GM18868 (cell line): ENCODE measurements at regions not wholly inside any gene's neighbourhood (a gene's known extent, or its start where the extent isn't known, plus 50 kb on each side); places are given as distances from the start of the nearest gene placed in this dataset.

Source experiments
- ATAC-seq: cut with Tn5 transposase; IDR thresholded peaks from one replicate; pipeline ENCODE4 v1.9.1; 2021; ENCODE audit warnings: mild to moderate bottlenecking, moderate library complexity; ENCODE audit not compliant: unreplicated experiment

DNA sequence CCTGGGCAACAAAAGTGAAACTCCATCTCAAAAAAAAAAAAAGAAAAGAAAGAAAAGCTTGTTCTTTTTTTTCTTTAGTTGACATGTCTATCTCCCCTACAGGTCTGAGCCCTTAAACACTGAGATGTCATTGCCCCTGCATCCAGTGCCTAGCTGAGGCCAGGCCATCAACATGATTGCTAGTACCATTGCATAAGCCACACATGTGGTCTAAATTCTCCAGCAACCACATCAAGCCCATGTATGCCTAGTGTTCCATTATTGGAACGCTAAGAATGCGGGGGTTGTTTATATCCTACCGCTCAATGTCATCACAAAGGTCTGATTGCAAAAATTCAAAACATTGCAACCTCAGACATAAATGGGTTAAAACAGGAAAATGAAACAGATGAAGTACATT, 62.7 kb downstream of the NPTX2 start:
- no peak for ATAC-seq

DNA sequence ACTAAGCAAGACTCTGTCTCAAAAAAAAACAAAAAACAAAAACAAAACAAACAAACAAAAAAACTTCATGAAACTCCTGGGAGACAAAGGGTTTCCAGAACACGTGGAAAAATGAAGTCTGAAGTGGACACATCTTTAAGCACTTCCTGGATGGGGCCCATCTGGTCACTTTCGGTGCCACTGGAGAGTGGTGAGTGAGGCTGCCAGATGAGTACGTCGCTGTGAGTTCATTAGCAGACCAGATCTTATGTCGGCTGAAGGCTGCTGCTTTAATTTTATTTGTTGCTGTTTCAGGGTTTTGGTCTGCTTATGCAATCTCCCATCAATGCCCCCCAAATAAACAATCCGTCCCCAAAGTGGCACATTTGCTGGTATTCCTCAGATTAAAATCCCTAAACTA, 64.4 kb downstream of the NPTX2 start:
- no peak for ATAC-seq

DNA sequence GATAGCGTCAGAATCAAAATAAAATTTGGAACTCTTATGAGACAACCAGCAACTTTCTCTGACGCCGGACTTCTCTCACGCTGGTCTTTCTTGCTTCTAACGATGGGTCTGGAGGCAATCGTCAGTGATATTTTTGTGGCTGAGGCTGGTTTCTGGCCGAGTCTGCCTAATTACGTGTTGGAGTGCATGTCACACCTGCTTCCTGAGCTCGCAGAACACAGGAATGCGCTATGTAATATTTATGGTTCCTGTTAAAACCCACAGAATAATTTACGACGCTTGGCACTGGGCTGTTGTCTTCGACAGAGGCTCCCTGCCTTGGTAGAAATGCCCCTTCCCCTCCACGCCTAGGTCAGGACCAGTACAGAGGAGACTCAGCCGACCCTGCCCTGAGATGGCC, 64.9 kb downstream of the NPTX2 start:
- ATAC-seq, result no peak

DNA sequence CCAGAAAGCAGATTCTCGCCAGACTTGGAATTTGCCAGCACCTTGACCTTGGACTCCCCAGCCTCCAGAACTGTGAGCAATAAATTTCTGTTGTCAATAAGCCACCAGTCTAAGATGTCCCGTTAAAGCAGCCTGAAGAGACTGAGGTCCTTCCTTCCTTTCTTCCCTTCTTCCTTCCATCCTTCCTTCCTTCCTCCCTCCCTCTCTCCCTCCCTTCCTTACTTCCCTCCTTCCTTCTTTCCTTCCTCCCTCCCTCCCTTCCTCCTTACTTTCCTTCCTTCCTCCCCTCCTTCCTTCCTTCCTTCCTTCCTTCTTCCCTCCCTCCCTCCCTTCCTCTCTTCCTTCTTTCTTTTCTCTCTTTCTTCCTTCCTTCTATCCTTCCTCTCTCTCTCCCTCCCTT, 66.4 kb downstream of the NPTX2 start:
- no peak for ATAC-seq

DNA sequence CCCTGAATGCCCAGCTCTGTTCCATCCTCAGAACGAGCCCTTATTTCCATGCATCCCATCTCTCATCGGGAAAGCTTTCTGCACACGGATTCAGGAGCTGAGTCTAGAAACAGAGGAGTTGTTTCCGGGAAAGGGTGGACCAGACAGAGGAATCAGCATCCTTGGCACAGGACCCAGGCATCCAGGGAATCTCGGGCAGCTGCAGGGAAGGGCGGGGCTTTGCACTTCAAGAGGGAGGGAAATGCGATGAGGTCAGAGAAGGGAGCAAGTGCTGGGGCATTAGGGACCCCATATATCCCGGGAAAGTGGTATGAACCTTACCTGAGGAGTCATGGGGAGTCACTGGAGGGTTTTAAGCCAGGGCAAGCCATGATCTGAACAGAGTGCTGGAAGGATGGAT, 68.5 kb downstream of the NPTX2 start:
- ATAC-seq, result no peak

DNA sequence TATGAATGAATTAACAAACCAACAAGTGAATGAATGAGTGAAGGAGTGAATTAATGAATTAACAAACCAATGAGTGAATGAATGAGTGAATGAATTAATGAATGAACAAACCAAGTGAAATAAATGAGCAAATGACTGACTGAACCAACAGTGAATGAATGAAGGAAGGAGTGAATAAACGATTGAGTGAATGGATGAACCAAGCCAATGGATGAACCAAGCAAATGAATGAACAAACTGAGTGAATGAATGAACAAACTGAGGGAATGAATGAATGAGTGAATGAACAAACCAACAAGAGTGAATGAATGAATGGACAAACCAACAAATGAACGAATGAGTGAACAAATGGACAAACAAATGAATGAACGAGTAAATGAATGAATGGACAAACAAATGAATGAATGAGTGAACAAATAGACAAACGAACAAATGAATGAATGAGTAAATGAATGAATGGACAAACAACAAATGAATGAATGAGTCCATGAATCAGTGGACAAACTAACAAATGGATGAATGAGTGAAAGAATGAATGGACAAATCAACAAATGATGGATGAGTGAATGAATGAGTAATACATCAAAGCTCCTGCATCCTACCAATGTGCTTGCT, 69.5 kb downstream of the NPTX2 start:
- no peak for ATAC-seq

DNA sequence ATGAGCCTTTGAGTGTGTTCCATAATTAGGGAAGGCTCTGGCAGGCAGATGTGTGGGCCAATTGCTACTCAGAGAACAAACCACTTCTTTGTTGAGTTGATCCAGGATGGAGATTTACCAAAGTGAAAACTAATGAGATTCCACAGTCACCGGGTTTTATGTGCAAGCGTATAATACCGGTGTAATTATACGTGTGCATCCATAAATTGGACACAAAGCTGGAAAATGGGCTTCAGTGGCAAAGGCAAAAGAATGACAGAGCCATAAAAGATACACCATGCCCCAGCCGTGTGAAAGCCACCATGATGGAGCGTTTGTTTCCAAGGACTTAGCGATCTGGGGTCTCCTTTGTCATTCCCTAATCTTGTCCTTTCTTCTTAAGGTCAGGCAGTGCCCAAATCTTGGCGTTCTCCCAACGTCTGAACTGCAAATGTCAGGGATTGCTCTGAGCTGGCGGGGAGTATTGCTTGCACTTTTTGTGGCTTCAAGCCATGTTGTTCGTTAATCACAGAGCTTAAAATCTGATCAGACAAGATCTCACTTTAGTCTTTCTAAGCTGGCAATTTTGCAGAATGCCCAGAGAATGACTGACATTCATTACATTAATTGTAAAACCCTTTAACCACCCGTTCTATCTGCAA, 70.1 kb downstream of the NPTX2 start:
- no peak for ATAC-seq

DNA sequence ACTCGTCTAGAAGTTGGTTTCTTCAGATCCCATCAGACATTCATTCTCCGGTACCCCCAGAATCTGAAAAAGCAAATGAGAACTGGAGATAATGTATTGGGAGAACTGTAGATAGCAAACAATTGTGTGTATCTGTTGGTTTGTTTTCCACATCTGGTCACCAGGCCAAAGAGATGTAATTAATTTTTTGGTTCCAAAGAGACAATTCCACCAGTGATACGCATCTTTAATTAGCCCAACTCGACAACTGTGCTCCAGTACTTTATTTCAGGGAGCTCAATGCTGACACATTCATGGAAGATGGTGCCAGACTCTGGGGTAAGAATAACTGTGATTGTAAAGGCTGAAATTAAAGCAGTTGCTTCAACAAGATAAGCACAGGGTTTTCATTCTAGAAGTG, 74.5 kb downstream of the NPTX2 start:
- no peak for ATAC-seq

DNA sequence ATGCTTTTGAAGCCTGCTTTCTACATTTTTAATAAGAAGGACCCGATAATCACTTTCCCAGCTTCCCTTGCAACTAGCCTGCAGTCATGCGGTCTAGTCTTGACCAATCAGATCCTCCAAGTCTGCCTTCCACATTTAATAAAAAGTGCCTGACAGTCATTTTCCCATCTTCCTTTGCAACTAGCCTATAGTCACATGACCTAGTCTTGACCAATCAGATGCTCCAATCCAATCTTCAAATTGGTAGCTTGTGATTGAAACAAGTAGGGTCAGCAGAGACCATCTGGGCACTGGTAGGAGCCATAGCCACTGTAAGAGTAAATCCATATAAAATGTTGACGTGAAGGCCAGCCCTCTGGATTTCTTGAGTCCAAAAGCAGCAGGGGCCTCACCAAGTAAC, 80.0 kb downstream of the NPTX2 start:
- ATAC-seq, result no peak

DNA sequence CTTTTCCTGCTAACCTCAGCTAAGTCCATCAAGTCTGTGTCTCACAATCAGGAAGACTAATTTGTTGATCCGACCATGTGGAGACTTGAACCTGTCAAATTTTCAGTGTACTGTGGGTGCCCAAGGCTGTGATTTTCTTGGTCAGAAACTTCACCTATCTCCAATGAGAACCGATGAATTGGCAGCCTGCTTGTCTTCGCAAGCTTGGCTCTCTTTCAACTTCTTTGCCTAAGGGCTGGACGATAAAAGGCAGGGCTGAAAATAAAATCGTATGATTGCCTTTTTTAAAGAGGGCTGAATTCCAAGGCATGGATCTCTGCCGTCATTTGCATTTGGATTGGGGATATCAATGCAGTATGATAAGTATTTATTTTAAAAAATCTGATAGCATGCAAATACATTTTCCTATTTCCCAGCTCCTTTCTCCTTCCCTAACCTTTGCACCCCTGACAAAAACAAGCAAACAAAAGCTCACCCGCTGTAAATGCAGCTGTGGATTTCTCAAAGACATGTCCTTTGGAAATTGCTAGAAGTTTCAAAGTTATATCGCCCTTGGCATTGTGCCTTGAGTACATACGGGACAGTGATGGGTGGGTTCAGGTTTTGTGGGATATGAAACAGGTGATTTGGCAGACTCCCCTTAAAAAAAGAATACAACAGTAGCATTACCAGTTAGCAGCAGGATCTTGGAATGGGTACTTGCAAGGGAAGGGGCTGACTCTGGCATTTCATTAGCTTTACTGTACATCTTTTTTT, 80.6 kb downstream of the NPTX2 start:
- ATAC-seq, result no peak

DNA sequence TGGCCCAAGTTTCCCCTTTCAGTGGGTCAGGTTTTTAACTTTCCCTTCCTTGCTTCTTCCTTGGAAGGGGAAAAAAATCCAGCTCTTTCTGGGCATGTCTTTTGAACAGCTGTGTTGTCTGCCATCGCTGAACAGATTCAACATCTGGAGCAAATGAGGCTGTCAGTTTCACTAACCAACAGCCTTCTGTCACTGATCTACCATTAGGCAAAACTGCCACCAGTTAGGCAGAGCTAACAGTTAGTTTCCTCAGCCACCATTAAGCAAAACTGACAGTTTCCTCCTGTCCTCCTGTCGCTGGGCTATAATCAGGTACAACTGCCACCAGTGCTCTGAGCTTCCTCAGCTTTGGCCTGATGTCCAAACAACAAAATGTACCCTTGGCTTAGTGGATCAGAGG, 81.9 kb downstream of the NPTX2 start:
- ATAC-seq, result no peak

DNA sequence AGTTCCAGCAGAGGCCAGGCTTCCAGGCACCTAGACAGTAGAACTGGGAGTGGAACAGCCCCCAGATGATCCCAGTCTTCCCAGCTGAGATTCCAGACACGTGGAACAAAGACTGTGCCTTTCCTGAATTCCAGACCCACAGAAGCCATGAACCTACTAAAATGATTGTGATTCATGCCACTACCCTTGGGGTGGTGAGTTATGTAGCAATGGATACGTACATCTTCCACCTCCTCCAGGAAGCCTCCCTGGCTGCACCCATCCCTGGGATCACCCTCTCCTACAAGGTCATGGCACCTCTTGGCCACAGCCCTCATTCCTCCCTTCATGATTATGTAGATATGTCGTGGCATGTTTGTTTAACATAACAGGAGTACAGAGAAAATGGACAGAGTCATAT, 83.4 kb downstream of the NPTX2 start:
- no peak for ATAC-seq

DNA sequence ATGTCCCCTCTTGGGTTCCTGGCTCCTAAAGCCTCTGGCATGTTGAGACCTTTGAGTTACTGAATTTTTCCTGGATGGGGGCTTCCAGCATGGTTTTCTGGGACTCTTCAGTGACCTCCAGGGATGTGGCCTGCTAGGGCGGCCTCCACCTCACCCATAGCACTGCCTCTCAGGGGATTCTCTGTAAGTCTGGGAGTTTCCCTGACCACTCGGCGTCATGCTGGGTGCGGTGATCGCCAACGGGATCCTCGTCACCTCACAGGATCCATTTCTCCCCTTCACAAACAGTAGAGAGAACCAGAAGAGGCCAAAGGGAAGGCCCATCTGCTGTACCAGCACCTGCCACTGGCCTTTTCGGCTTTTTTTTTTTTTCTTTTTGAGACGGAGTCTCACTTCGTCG, 84.3 kb downstream of the NPTX2 start:
- ATAC-seq, result no peak

DNA sequence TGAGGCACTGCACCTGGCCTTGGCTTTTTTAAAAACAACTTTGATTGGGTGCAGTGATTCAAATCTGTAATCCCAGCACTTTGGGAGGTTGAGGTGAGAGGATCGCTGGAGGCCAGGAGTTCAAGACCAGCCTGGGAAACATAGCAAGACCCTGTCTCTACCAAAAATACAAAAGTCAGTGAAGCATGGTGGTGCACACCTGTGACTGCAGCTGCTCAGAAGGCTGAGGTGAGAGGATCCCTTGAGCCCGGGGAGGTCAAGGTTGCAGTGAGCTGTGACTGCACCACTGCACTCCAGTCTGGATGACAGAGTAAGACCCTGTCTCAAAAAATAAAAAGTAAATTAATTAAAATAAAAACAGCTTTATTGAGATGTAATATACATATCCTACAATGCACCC, 84.9 kb downstream of the NPTX2 start:
- no peak for ATAC-seq

DNA sequence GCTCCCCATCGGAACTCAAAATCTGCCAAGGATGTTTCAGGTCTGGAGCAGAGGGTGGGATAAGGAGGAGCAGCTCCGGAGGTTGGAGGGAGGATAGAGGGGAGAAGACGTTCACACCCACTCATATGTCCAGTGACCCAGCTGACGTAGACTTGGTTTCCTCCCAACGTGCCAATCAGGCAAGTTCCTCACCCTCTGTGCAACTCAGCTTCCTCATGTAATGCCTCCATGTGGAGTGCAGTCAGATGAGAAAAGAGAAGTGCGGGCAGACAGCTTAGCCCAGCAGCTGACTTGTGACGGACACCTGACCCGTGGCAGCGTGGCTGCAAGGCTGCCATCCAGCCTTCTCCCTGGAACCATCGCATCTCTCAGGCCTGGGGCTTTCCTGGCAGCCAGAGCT, 86.8 kb downstream of the NPTX2 start:
- ATAC-seq, result no peak

DNA sequence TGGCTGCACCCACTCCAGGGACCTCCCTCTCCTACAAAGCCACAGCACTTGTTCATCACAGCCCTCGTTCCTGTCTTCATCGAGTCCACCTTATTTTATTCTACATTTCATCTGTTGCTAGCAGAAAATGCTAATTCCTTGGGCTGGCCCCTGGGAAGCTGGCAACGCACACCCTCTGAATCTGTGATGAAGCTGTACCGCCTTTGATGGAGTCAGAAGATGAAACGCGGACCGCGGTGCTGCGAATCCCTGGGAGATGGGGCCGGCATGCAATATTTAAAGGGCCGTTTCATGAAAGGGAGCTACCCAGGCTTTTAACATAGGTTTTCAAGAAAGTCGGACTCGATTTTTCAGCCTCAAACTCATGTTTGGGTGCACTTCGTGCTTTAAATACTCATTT, 88.5 kb downstream of the NPTX2 start:
- ATAC-seq, result no peak

DNA sequence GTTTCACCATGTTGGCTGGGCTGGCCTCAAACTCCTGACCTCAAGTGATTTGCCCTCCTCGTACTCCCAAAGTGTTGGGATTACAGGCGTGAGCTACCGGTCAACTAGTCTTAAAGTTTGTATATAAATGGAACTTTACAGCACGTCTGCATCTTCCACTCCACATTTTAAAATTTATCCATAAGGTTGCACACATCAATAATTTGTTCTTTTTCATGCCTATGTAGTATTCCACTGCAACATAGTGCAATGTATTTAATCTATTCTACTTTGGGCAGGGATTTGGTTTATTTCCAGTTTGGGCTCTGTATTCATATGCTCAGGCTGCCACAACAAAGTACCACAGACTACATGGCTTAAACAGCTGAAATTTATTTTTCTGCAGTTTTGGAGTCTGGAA, 90.0 kb downstream of the NPTX2 start:
- no peak for ATAC-seq

DNA sequence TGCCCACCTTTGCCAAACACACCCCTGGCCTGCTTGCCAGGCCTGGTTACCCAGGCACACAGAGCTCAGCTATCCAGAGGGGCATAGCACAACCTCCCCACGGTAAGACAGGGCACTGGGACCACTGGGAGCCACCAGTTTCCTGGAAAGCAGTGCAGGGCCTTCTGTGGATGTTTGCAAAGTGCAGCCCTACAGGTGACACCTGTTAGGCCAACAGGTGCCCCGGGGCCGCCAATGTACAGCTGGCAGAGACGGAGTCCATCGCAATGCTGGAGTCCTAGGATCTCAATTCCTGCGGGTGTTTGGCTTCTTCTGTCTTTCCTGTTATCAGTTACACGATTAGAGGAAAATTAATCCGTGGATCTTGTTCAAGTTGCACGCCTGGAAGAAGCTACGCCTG, 94.9 kb downstream of the NPTX2 start:
- ATAC-seq, result no peak

DNA sequence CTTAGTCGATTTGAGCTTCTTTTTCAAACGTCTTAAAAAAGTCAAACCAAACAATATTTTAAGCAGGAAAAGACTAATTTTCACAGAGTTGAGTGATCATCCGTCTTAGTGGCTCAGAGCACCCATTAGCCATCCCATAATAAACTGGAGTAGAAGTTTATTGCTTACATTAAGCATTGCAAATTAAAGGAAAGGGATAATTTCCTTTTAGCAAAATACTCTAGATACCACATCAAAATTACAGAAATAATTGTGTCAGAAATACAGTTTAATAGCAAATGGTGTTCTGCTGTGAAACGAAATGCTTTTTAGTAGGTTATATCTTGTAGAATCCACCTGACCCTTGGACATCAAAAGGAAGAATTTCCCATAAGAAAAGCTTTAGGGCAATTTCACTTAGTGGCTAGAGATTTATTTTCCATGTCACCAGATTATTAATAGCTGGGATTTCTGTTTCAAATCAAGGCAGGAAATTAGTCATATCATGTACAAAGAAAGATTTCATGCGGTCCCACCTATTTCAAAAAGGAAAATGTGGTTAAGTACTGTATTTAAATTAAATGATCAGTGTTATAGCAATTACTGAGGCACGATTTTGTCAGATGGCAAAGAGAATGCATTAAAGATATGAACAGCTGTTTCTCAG, 96.2 kb downstream of the NPTX2 start:
- ATAC-seq, result no peak

DNA sequence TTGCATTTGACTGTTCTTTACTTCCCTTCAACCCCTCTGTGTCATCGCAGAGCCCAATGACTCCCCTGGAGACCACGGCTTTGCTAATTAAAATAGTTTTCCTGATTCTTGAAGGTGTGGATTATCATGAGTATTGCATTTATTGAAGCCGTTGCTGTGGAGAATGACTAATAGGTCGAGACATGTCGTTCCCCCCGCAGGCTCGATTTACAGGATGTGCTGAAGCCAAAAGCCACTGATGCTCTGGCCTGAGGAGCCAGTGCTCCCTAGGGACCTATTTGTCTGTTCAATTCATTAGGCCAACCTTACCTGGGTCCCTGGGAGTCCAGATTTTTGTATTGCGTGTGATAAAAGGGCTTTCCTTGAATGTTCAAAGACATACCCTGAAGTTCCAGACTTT, 102.3 kb downstream of the NPTX2 start:
- ATAC-seq, result no peak

DNA sequence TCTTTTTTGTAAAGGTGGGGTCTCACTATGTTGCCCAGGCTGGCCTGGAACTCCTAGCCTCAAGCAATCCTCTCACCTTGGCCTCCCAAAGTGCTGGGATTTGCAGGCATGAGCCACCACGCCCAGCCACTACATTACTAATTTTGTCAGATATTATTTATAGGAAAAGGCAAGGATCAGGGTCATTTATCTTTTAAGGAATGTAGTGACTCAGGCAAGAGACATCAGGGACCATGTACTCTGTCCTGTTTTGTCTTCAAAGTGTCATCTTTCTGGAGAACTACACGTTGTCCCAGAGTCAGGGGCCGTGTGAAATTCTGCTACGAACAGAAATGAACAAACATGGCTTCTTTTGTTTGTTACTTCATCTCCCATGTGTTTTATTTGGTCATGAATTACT, 105.3 kb downstream of the NPTX2 start:
- ATAC-seq, result no peak

DNA sequence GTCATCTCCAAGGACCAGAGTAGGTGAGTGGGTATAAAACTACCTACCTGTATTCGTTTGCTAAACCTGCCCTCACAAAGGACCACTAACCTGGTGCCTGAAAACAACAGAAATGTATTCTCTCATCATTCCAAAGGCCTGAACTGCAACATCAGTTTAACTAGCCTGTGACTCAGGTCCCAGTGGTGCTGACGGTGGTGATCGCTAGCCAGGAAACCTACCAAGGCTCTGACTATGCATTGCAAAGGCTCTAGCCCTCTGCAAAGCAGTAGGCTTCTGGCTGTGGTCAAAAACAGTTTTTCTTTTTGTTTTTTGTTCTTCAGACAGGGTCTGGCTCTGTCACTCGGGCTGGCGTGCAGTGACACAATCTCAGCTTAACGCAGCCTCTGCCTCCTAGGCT, 107.5 kb downstream of the NPTX2 start:
- ATAC-seq, result no peak
